Panc1 (cell line): ENCODE measurements at regions not wholly inside any gene's neighbourhood (a gene's known extent, or its start where the extent isn't known, plus 50 kb on each side); places are given as distances from the start of the nearest gene placed in this dataset.

Experiments used
- ATAC-seq: fragments of 200-7000 bp; cut with Tn5 transposase; 2 replicates; pipeline ENCODE4 v1.9.1; 2020; ENCODE audit warnings: mild to moderate bottlenecking, moderate library complexity
- BruUV-seq: library from RNA; stranded (reverse); fragments of 400-500 nt; replicated peaks from 2 replicates; lab custom pipeline; 2021; lab: Mats Ljungman, UMichigan
- CTCF ChIA-PET: fragments of 300-600 bp; sonication (Branson Sonifier 250); formaldehyde crosslinking; loops from one replicate; lab custom pipeline; 2022; ENCODE audit warnings: antibody characterized with exemption; lab: Charles Lee
- POLR2A ChIA-PET: fragments of 300-600 bp; sonication (Branson Sonifier 250); formaldehyde crosslinking; loops from one replicate; lab custom pipeline; 2022; ENCODE audit warnings: antibody characterized with exemption; lab: Charles Lee
- DNase-seq: peaks from one replicate; pipeline ENCODE4 v3.0.0-alpha.2; 2010; ENCODE audit warnings: low read depth, low spot score
- H3K27ac ChIP-seq: 2 replicates; pipeline ENCODE4 v1.5.1; 2011; ENCODE audit warnings: mild to moderate bottlenecking, low read length, inconsistent platforms
- H3K27me3 ChIP-seq: fragments of 200-500 bp; sonication (Bioruptor generic); 2 replicates; pipeline ENCODE4 v1.6.0; 2014; ENCODE audit warnings: low read length, inconsistent platforms; ENCODE audit not compliant: control insufficient read depth, insufficient read depth
- H3K36me3 ChIP-seq: fragments of 200-500 bp; sonication (Bioruptor generic); 2 replicates; pipeline ENCODE4 v1.5.1; 2014; ENCODE audit warnings: inconsistent platforms, mild to moderate bottlenecking, low read length, moderate library complexity; ENCODE audit not compliant: control insufficient read depth, insufficient read depth
- H3K4me1 ChIP-seq: 2 replicates; pipeline ENCODE4 v1.5.1; 2011; ENCODE audit warnings: inconsistent platforms, mild to moderate bottlenecking, low read length, moderate library complexity; ENCODE audit not compliant: control insufficient read depth, insufficient read depth
- H3K4me3 ChIP-seq, 2 experiments: 2 replicates each; pipeline ENCODE4 v1.5.1; 2011 to 2012; ENCODE audit warnings: low read depth in 2 of 2, low read length in 2 of 2, mild to moderate bottlenecking in 2 of 2, inconsistent platforms in 1 of 2, moderate library complexity in 1 of 2
- H3K9me3 ChIP-seq: fragments of 200-500 bp; sonication (Bioruptor generic); 2 replicates; pipeline ENCODE4 v1.5.1; 2014; ENCODE audit warnings: low read depth, mild to moderate bottlenecking, inconsistent platforms, low read length, moderate library complexity; ENCODE audit not compliant: control insufficient read depth, insufficient read depth
- POLR2AphosphoS5 ChIP-seq: IDR thresholded peaks from 2 replicates; pipeline ENCODE4 v1.6.1; 2012; ENCODE audit warnings: mild to moderate bottlenecking, low read depth, low read length, moderate library complexity
- REST ChIP-seq, 2 experiments: IDR thresholded peaks; 2 replicates each; pipeline ENCODE4 v1.6.1; 2011 to 2012; ENCODE audit warnings: low read depth in 2 of 2, control low read depth in 1 of 2, low read length in 1 of 2, mild to moderate bottlenecking in 1 of 2, moderate library complexity in 1 of 2; ENCODE audit not compliant: insufficient read depth in 1 of 2
- SIN3A ChIP-seq: IDR thresholded peaks from 2 replicates; pipeline ENCODE4 v1.6.1; 2012; ENCODE audit warnings: low read depth, mild to moderate bottlenecking, low read length, moderate library complexity, borderline replicate concordance; ENCODE audit not compliant: insufficient read depth
- TCF7L2 ChIP-seq: IDR thresholded peaks from 2 replicates; pipeline ENCODE4 v1.6.1; 2011; ENCODE audit warnings: mild to moderate bottlenecking, low read depth, low read length, inconsistent platforms
- in situ Hi-C: cut with HindIII; loops from 2 replicates; pipeline ENCODE4 v1.10.0; 2016; ENCODE audit warnings: low sequenced_read_pairs, low pct_unique_long_range_greater_than_20kb
- intact Hi-C: fragments of 100-400 bp; cut with micrococcal nuclease; formaldehyde crosslinking; loops from one replicate; pipeline ENCODE4 v1.10.0; 2022; ENCODE audit not compliant: unreplicated experiment
- TF ChIP-seq, protein P1 (sequence below): fragments of 450-650 bp; IDR thresholded peaks from 2 replicates; pipeline ENCODE4 v1.5.1; 2017; ENCODE audit warnings: mild to moderate bottlenecking

- no peak for TF ChIP-seq REST (IDR thresholded peaks at IDR 0.05; ENCODE audit: insufficient read depth in 1 of 2, low read depth in 2 of 2, low read length in 1 of 2)
- TF ChIP-seq, protein P1, sequence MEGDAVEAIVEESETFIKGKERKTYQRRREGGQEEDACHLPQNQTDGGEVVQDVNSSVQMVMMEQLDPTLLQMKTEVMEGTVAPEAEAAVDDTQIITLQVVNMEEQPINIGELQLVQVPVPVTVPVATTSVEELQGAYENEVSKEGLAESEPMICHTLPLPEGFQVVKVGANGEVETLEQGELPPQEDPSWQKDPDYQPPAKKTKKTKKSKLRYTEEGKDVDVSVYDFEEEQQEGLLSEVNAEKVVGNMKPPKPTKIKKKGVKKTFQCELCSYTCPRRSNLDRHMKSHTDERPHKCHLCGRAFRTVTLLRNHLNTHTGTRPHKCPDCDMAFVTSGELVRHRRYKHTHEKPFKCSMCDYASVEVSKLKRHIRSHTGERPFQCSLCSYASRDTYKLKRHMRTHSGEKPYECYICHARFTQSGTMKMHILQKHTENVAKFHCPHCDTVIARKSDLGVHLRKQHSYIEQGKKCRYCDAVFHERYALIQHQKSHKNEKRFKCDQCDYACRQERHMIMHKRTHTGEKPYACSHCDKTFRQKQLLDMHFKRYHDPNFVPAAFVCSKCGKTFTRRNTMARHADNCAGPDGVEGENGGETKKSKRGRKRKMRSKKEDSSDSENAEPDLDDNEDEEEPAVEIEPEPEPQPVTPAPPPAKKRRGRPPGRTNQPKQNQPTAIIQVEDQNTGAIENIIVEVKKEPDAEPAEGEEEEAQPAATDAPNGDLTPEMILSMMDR = no peak
- TF ChIP-seq SIN3A = no peak
- no peak for TF ChIP-seq POLR2AphosphoS5
- no peak for TF ChIP-seq TCF7L2
- Histone ChIP-seq H3K4me1 (no peaks in the 10 kb centered on the region), H3K27ac (no peak overlapping the region), H3K4me3 (no peak overlapping the region), H3K27me3 (no peaks in the 10 kb centered on the region), H3K36me3 (no peaks in the 10 kb centered on the region), H3K9me3 (no peaks in the 10 kb centered on the region)
- DNase-seq (no peak), ATAC-seq (no peak)
- CTCF ChIA-PET = no interaction called here
- in situ Hi-C loops = no loop called here
- POLR2A ChIA-PET = no interaction called here
- no TSS peak for BruUV-seq
- intact Hi-C loops = no loop called here
These were observed 678.3 kb upstream of the EEF2KMT start for GRCh38 chr16:5775916-5776315.

DNA sequence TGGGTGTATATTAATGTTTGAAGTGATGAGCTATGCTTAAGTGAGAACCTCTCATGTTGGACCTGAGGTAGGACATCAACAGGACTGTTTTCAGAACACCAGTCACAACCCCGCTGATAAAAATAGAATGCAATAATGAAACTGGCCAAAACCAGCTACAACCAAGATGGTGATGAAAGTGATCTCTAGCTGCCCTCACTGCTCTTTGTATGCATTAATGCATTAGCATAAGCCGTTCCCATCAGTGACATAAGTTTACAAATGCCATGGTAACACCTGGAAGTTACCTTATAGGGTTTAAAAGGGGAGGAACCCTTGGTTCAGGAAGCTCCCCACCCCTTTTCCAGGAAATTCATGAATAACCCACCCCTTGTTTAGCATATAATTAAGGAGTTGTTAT, 672.5 kb upstream of the EEF2KMT start:
- Histone ChIP-seq H3K27me3 (no peaks in the 10 kb centered on the region), H3K9me3 (no peaks in the 10 kb centered on the region), H3K36me3 (no peaks in the 10 kb centered on the region), H3K4me1 (no peaks in the 10 kb centered on the region), H3K4me3 (no peak overlapping the region), H3K27ac (no peak overlapping the region)
- intact Hi-C loops = no loop called here
- POLR2A ChIA-PET = interaction anchor here (0.6 kb wide), 1 partner anchor 825 kb away, joined by 3 read pairs; no protein-coding TSS in a partner anchor
- no peak for DNase-seq
- no peak for ATAC-seq
- TF ChIP-seq REST (IDR thresholded peaks at IDR 0.05; ENCODE audit: insufficient read depth in 1 of 2, low read depth in 2 of 2, low read length in 1 of 2) = no peak
- BruUV-seq = no TSS peak
- CTCF ChIA-PET = no interaction called here
- in situ Hi-C loops = no loop called here
